ENCODE measurements at regions not wholly inside any gene's neighbourhood (a gene's known extent, or its start where the extent isn't known, plus 50 kb on each side); places are given as distances from the start of the nearest gene placed in this dataset.

DNA sequence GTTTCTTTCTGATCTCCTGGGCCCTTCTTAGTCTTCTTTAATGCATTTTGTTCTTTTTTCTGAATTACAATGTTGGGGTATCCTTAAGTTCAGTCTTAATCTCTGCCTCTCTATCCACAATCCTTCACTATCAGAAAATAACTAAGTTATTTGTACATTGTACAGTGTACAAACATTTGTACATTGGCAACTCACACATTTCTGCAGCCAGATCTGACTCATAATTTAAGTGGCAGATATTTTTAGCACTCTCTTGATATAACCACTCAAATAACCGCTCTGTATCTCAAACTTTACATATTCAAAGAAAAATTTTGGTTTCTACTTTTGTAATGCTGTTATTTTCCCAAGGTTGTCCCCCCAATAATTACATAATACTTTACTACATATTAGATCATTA is 691.1 kb upstream of the SPRY2 start:
- no peaks in the 10 kb centered on the region for H4K20me1 ChIP-seq (ENCODE audit: insufficient read depth, low read length)
- TF ChIP-seq, protein P1, sequence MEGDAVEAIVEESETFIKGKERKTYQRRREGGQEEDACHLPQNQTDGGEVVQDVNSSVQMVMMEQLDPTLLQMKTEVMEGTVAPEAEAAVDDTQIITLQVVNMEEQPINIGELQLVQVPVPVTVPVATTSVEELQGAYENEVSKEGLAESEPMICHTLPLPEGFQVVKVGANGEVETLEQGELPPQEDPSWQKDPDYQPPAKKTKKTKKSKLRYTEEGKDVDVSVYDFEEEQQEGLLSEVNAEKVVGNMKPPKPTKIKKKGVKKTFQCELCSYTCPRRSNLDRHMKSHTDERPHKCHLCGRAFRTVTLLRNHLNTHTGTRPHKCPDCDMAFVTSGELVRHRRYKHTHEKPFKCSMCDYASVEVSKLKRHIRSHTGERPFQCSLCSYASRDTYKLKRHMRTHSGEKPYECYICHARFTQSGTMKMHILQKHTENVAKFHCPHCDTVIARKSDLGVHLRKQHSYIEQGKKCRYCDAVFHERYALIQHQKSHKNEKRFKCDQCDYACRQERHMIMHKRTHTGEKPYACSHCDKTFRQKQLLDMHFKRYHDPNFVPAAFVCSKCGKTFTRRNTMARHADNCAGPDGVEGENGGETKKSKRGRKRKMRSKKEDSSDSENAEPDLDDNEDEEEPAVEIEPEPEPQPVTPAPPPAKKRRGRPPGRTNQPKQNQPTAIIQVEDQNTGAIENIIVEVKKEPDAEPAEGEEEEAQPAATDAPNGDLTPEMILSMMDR (conservative IDR thresholded peaks at IDR 0.05; ENCODE audit: low read length) = no peak

DNA sequence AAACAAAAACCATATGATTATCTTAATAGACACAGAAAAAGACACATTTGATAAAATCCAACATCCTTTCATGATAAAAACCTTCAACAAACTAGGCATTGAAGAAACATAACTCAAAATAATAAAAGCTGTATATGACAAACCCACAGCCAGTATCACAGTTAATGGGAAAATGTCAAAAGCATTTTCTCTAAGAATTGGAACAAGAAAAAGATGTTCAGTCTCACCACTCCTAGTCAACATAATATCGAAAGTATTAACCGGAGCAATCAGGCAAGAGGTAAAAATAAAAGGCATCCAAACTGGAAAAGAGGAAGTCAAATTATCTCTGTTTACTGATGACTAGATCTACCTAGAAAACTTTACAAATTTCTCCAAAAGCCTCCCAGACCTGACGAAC is 684.2 kb upstream of the SPRY2 start:
- no peak overlapping the region for H3K4me3 ChIP-seq (ENCODE audit: low read depth, low read length, poor library complexity, severe bottlenecking)
- intact Hi-C loops (cut with micrococcal nuclease; ENCODE audit: unreplicated experiment) = no loop called here
- no peaks in the 10 kb centered on the region for H3K79me2 ChIP-seq (ENCODE audit: insufficient read depth, low read depth, low read length)
- H3K9me2 ChIP-seq (ENCODE audit: insufficient read depth, low read length) = no peaks in the 10 kb centered on the region
- no peak overlapping the region for H2AFZ ChIP-seq (ENCODE audit: low read length)
- H3K9me3 ChIP-seq (ENCODE audit: low read length) = 0 out of 2 replicates have a peak, but pooled peaks cover 14% of the 10 kb centered on the region
- no peaks in the 10 kb centered on the region for H4K20me1 ChIP-seq (ENCODE audit: insufficient read depth, low read length)
- no peak for DNase-seq (ENCODE audit: low spot score)
- no peak overlapping the region for H3K4me2 ChIP-seq (ENCODE audit: low read length)
- H3K4me1 ChIP-seq (ENCODE audit: insufficient read depth, low read length, poor library complexity, severe bottlenecking) = no peaks in the 10 kb centered on the region
- CTCF ChIA-PET (ENCODE audit: unreplicated experiment) = no interaction called here
- no peak overlapping the region for H3K27ac ChIP-seq (ENCODE audit: low read depth, low read length, poor library complexity, severe bottlenecking)
- no TSS peak for BruUV-seq (replicated peaks)
- TF ChIP-seq, protein P1 (conservative IDR thresholded peaks at IDR 0.05; ENCODE audit: low read length) = no peak
- TF ChIP-seq EZH2phosphoT487 (IDR thresholded peaks at IDR 0.05; ENCODE audit: borderline replicate concordance, low read depth, low read length) = no peak
- POLR2A ChIA-PET = no interaction called here
- H3K36me3 ChIP-seq (ENCODE audit: insufficient read depth, low read length) = no peaks in the 10 kb centered on the region

More for the DNA sequence above, 691.1 kb upstream of the SPRY2 start:
- H3K4me2 ChIP-seq (ENCODE audit: low read length) = no peak overlapping the region
- intact Hi-C loops (cut with micrococcal nuclease; ENCODE audit: unreplicated experiment) = no loop called here
- H3K27ac ChIP-seq (ENCODE audit: low read depth, low read length, poor library complexity, severe bottlenecking) = no peak overlapping the region
- no peaks in the 10 kb centered on the region for H3K9me3 ChIP-seq (ENCODE audit: low read length)
- no peak overlapping the region for H2AFZ ChIP-seq (ENCODE audit: low read length)
- H3K36me3 ChIP-seq (ENCODE audit: insufficient read depth, low read length) = no peaks in the 10 kb centered on the region
- H3K79me2 ChIP-seq (ENCODE audit: insufficient read depth, low read depth, low read length) = no peaks in the 10 kb centered on the region
- H3K4me3 ChIP-seq (ENCODE audit: low read depth, low read length, poor library complexity, severe bottlenecking) = no peak overlapping the region
- CTCF ChIA-PET (ENCODE audit: unreplicated experiment) = no interaction called here
- H3K4me1 ChIP-seq (ENCODE audit: insufficient read depth, low read length, poor library complexity, severe bottlenecking) = no peaks in the 10 kb centered on the region
- DNase-seq (ENCODE audit: low spot score) = no peak
- no TSS peak for BruUV-seq (replicated peaks)
- POLR2A ChIA-PET = no interaction called here
- H3K9me2 ChIP-seq (ENCODE audit: insufficient read depth, low read length) = no peaks in the 10 kb centered on the region

DNA sequence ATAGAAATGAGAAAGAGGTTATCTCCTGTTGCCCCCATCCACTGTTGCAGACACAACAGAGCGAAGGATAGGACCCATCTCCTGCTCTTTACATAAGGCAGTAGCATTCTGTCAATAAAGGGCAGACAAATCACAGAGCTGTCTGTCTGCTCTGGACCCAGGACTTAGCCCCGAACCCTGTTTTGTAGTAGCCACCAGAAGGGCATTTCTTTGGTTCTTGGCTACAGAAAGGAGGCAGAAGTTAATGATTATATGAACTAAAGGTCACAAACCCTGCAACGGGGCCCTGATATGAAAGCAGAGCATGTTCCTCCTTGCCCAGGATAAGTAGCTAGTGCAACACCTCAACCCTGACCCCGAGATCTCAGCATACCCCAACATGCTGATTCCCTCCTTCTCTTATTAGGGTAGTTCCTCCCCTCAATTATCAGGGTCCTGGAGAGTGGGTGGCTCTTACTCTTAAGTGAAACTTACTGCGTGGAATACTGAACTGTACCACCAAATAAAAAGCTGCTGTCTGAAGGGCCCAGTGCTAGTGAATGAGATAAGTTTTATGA is 680.4 kb upstream of the SPRY2 start:
- DNase-seq (ENCODE audit: low spot score) = no peak
- intact Hi-C loops (cut with micrococcal nuclease; ENCODE audit: unreplicated experiment) = no loop called here
- no TSS peak for BruUV-seq (replicated peaks)
- ChIA-PET POLR2A (no interaction called here), CTCF (ENCODE audit: unreplicated experiment) (no interaction called here)
- H3K79me2 ChIP-seq (ENCODE audit: insufficient read depth, low read depth, low read length) = no peaks in the 10 kb centered on the region
- H3K36me3 ChIP-seq (ENCODE audit: insufficient read depth, low read length) = no peaks in the 10 kb centered on the region
- 0 out of 2 replicates have a peak, but pooled peaks cover 14% of the 10 kb centered on the region for H3K9me3 ChIP-seq (ENCODE audit: low read length)
- H3K27ac ChIP-seq (ENCODE audit: low read depth, low read length, poor library complexity, severe bottlenecking) = no peak overlapping the region
- no peak overlapping the region for H3K4me3 ChIP-seq (ENCODE audit: low read depth, low read length, poor library complexity, severe bottlenecking)
- no peaks in the 10 kb centered on the region for H3K9me2 ChIP-seq (ENCODE audit: insufficient read depth, low read length)
- TF ChIP-seq, protein P1 (conservative IDR thresholded peaks at IDR 0.05; ENCODE audit: low read length) = no peak
- TF ChIP-seq EZH2phosphoT487 (IDR thresholded peaks at IDR 0.05; ENCODE audit: borderline replicate concordance, low read depth, low read length) = no peak
- H4K20me1 ChIP-seq (ENCODE audit: insufficient read depth, low read length) = no peaks in the 10 kb centered on the region
- no peak overlapping the region for H2AFZ ChIP-seq (ENCODE audit: low read length)
- no peak overlapping the region for H3K4me2 ChIP-seq (ENCODE audit: low read length)
- no peaks in the 10 kb centered on the region for H3K4me1 ChIP-seq (ENCODE audit: insufficient read depth, low read length, poor library complexity, severe bottlenecking)
